Transverse colon (tissue), 4 donors: ENCODE measurements at regions not wholly inside any gene's neighbourhood (a gene's known extent, or its start where the extent isn't known, plus 50 kb on each side); places are given as distances from the start of the nearest gene placed in this dataset.

Experiments
- DNase-seq: peaks from one replicate; pipeline ENCODE4 v3.0.0-alpha.2; 2019
- H3K27ac ChIP-seq, 4 donors: fragments of 200-600 bp; sonication (generic); 2 replicates each; pipeline ENCODE4 v1.5.1; 2016 to 2018; ENCODE audit warnings: inconsistent platforms in 4 of 4
- H3K27me3 ChIP-seq: fragments of 200-600 bp; sonication (generic); 2 replicates; pipeline ENCODE4 v1.5.1; 2017; ENCODE audit warnings: inconsistent platforms
- H3K36me3 ChIP-seq, 4 donors: fragments of 200-600 bp; sonication (generic); 2 replicates each; pipeline ENCODE4 v1.5.1; 2017 to 2019; ENCODE audit warnings: inconsistent platforms in 4 of 4
- H3K4me1 ChIP-seq, 4 donors: fragments of 200-600 bp; sonication (generic); 2 replicates each; pipeline ENCODE4 v1.5.1; 2017 to 2020; ENCODE audit warnings: inconsistent platforms in 4 of 4
- H3K4me3 ChIP-seq, 4 donors: fragments of 200-600 bp; sonication (generic); 1 replicate in 1 of 4; 2 replicates in 3 of 4; pipeline versions ENCODE4 v1.5.1 to v1.6.1; 2017 to 2019; ENCODE audit warnings: inconsistent platforms in 4 of 4
- H3K9me3 ChIP-seq, 2 donors: fragments of 200-600 bp; sonication (generic); 2 replicates each; pipeline ENCODE4 v1.5.1; 2017 to 2019; ENCODE audit warnings: inconsistent platforms in 2 of 2
- CTCF ChIP-seq, 5 experiments: fragments of 200-600 bp in 3 of 5; fragments of 450-650 bp in 2 of 5; sonication (generic) in 3 of 5; IDR thresholded peaks; 1 replicate in 2 of 5; 2 replicates in 3 of 5; pipeline ENCODE4 v1.5.1; 2016 to 2017; ENCODE audit warnings: antibody characterized with exemption in 5 of 5, inconsistent platforms in 3 of 5, mild to moderate bottlenecking in 2 of 5, moderate library complexity in 1 of 5
- EP300 ChIP-seq: sonication (generic); formaldehyde crosslinking; IDR thresholded peaks from one replicate; pipeline ENCODE4 v1.6.1; 2017; ENCODE audit warnings: antibody characterized with exemption, low read depth
- POLR2A ChIP-seq: fragments of 450-650 bp; IDR thresholded peaks from one replicate; pipeline ENCODE4 v1.6.1; 2016; ENCODE audit warnings: antibody characterized with exemption, mild to moderate bottlenecking, moderate library complexity
- POLR2AphosphoS5 ChIP-seq, 3 donors: sonication (generic); formaldehyde crosslinking; IDR thresholded peaks; one replicate each; pipeline ENCODE4 v1.6.1; 2016; ENCODE audit warnings: antibody characterized with exemption in 3 of 3
- WGBS, 2 donors: methylation state at CpG; one replicate each; pipeline ENCODE4 v1.1.5; 2018; ENCODE audit warnings: low coverage in 1 of 2; 5-methylcytosine and 5-hydroxymethylcytosine counted together
- in situ Hi-C, 4 donors: fragments of 200-750 bp; cut with MboI; loops; one replicate each; pipeline versions ENCODE4 v1.15.0 to v1.15.1; 2017; ENCODE audit warnings: low sequenced_read_pairs in 3 of 4, low pct_ligation_motif_present in 1 of 4, low pct_unique_long_range_greater_than_20kb in 1 of 4
- intact Hi-C: fragments of 100-400 bp; cut with DNase I; formaldehyde crosslinking; loops from one replicate; pipeline ENCODE4 v1.15.1; 2023; ENCODE audit warnings: low total_unique reads

DNA sequence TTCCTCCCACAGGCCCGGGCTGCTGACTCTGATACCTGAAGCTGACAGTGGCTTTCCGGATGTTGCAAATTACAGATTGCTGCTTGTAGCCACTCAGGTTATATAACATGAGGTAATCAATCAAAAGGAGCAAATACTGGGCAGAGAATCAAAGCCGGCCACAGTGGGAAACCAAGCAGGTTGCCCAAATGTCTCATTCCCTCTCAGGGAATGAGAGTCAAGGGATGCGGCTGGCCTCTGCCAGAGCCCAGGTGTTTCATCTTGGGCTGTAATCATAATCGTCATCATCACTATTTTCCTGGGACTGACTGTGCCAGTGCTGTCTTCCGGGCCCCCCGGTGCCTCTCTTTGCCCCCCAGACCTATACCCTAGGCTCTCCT is 292.4 kb upstream of the FOXF1 start:
- intact Hi-C loops (no loop called here), in situ Hi-C loops (no loop called here)
- H3K27ac ChIP-seq = no peak overlapping the region
- no peaks in the 10 kb centered on the region for H3K27me3 ChIP-seq
- no peak for DNase-seq
- no peak overlapping the region for H3K4me3 ChIP-seq
- TF ChIP-seq EP300 (no peak), POLR2A (no peak), POLR2AphosphoS5 (IDR thresholded peaks at IDR 0.05) (no peak), CTCF (IDR thresholded peaks at IDR 0.05) (no peak)
- no peaks in the 10 kb centered on the region for H3K36me3 ChIP-seq
- H3K9me3 ChIP-seq = no peaks in the 10 kb centered on the region
- no peaks in the 10 kb centered on the region for H3K4me1 ChIP-seq
- 83% methylated on average over 7 of the region's 7 CpGs; no CpG with 5 or more reads in 1 of the 2 donors for WGBS, 2 donors

DNA sequence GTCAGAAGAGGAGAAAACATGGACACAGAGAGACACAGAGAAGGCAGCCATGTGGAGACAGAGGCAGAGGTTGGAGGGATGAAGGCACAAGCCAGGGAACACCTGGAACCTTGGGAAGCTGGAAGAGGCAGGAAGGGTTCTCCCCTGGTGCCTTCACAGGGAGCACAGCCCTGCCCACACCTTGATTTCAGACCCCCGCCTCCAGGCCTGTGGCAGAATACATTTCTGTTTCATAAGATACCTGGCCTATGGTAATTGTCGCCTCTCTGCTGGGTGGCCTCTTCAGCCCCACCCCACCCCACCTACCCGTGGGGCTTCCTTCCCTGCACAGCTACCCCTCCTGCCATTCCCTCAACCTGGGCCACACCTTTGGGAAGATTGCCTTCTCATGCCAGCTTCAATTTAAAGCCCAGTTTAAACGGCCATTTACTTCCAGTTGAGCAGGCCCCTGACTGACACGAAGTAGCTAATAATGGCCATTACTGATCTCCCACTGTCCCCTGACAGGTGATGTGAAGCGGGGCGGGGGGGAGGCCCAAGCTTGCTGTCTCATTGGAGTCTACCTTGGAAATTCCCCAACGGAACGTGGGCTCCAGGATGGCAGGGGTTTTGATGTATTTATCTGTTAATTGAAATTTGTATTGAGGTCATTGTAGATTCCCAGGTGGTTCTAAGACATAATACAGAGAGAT is 291.7 kb upstream of the FOXF1 start:
- intact Hi-C loops (no loop called here), in situ Hi-C loops (no loop called here)
- TF ChIP-seq CTCF (IDR thresholded peaks at IDR 0.05) (no peak), EP300 (no peak), POLR2A (no peak), POLR2AphosphoS5 (IDR thresholded peaks at IDR 0.05) (no peak)
- Histone ChIP-seq H3K36me3 (no peaks in the 10 kb centered on the region), H3K4me3 (no peak overlapping the region), H3K4me1 (peaks cover 0 to 4% (median 0%) of the 10 kb centered on the region in 4 donors), H3K27ac (peak overlapping the region; percentile 62 to 70 (median 68)), H3K27me3 (no peaks in the 10 kb centered on the region), H3K9me3 (no peaks in the 10 kb centered on the region)
- WGBS, 2 donors = 73% methylated on average over 9 of the region's 9 CpGs; no CpG with 5 or more reads in 1 of the 2 donors
- DNase-seq = no peak

GRCh38 chr16:86219655-86220445 is 290.5 kb upstream of the FOXF1 start:
- Histone ChIP-seq H3K9me3 (no peaks in the 10 kb centered on the region), H3K36me3 (no peaks in the 10 kb centered on the region), H3K27me3 (no peaks in the 10 kb centered on the region), H3K4me1 (peaks cover 0 to 4% (median 0%) of the 10 kb centered on the region in 4 donors), H3K27ac (peak overlapping the region; percentile 62 to 73 (median 70)), H3K4me3 (no peak overlapping the region)
- intact Hi-C loops (no loop called here), in situ Hi-C loops (no loop called here)
- TF ChIP-seq POLR2A (no peak), POLR2AphosphoS5 (IDR thresholded peaks at IDR 0.05) (peak in 2 of 3 donors; percentile 8 to 61)
- no peak for DNase-seq
- 51 to 63% methylated on average over 13 to 22 of the region's 22 CpGs for WGBS, 2 donors

DNA sequence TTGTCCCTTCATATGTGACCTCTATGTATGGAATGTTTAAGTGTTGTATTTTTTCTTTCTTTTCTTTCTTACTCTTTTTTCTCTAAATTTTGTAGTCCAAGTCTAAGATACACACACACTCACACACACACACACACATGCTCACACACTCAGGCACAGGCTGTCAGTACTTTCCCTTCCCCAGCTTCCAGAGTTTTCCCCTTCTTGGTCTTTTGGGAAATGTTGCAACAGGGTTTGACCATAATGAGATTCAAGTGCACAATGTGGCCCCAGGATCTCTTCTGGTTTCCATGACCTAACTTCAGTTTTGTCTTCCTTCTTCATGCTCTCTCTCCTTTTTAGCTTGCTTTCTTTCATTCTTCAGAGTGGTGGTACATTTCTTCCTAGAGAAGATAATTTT is 289.8 kb upstream of the FOXF1 start:
- in situ Hi-C loops = no loop called here
- Histone ChIP-seq H3K4me1 (peaks cover 0 to 4% (median 0%) of the 10 kb centered on the region in 4 donors), H3K27ac (peak overlapping the region; percentile 62 to 73 (median 70)), H3K4me3 (no peak overlapping the region), H3K9me3 (no peaks in the 10 kb centered on the region), H3K27me3 (no peaks in the 10 kb centered on the region), H3K36me3 (no peaks in the 10 kb centered on the region)
- intact Hi-C loops = no loop called here
- no peak for DNase-seq
- TF ChIP-seq POLR2AphosphoS5 (IDR thresholded peaks at IDR 0.05) (no peak), POLR2A (no peak), EP300 (no peak), CTCF (IDR thresholded peaks at IDR 0.05) (no peak)
